Neural progenitor cell (in vitro differentiated cells): ENCODE measurements at regions not wholly inside any gene's neighbourhood (a gene's known extent, or its start where the extent isn't known, plus 50 kb on each side); places are given as distances from the start of the nearest gene placed in this dataset.

Experiments
- DNase-seq: peaks from one replicate; pipeline ENCODE4 v3.0.0-alpha.2; 2016; ENCODE audit warnings: low spot score
- H2AFZ ChIP-seq: fragments of 200-600 bp; sonication (generic); replicated peaks from 2 replicates; pipeline ENCODE4 v1.6.1; 2016; ENCODE audit warnings: antibody characterized with exemption
- H3F3A ChIP-seq: fragments of 200-600 bp; sonication (generic); 2 replicates; pipeline ENCODE4 v1.6.1; 2016; ENCODE audit warnings: antibody characterized with exemption, low read depth
- H3K27ac ChIP-seq: fragments of 200-600 bp; sonication (generic); 2 replicates; pipeline ENCODE4 v1.5.1; 2016; ENCODE audit warnings: mild to moderate bottlenecking
- H3K27me3 ChIP-seq: fragments of 200-600 bp; sonication (generic); 2 replicates; pipeline ENCODE4 v1.6.1; 2016; ENCODE audit warnings: mild to moderate bottlenecking, moderate library complexity
- H3K36me3 ChIP-seq: fragments of 200-600 bp; sonication (generic); 2 replicates; pipeline ENCODE4 v1.5.1; 2016
- H3K4me1 ChIP-seq: fragments of 200-600 bp; sonication (generic); 2 replicates; pipeline ENCODE4 v1.6.1; 2016; ENCODE audit warnings: mixed run types
- H3K4me2 ChIP-seq: fragments of 200-600 bp; sonication (generic); 2 replicates; pipeline ENCODE4 v1.6.1; 2016
- H3K4me3 ChIP-seq: fragments of 200-600 bp; sonication (generic); 2 replicates; pipeline ENCODE4 v1.5.1; 2016
- H3K79me2 ChIP-seq: fragments of 200-600 bp; sonication (generic); 2 replicates; pipeline ENCODE4 v1.6.1; 2016; ENCODE audit warnings: low read depth
- H3K9ac ChIP-seq: fragments of 200-600 bp; sonication (generic); 2 replicates; pipeline ENCODE4 v1.6.1; 2016
- H3K9me3 ChIP-seq: fragments of 200-600 bp; sonication (generic); 2 replicates; pipeline ENCODE4 v1.5.1; 2016; ENCODE audit warnings: low read depth
- H4K20me1 ChIP-seq: fragments of 200-600 bp; sonication (generic); 2 replicates; pipeline ENCODE4 v1.6.1; 2016; ENCODE audit warnings: low read depth
- H3K27ac Mint-ChIP-seq: 3 replicates; pipeline ENCODE4 v1.8.0; 2021; ENCODE audit warnings: mixed read lengths
- H3K27me3 Mint-ChIP-seq: 2 replicates; pipeline ENCODE4 v1.8.0; 2022; ENCODE audit warnings: low read depth, mild to moderate bottlenecking, inconsistent platforms, moderate library complexity, mixed read lengths; ENCODE audit not compliant: insufficient read depth
- H3K36me3 Mint-ChIP-seq: 3 replicates; pipeline ENCODE4 v1.8.0; 2021; ENCODE audit warnings: mixed read lengths
- H3K4me1 Mint-ChIP-seq: 3 replicates; pipeline ENCODE4 v1.8.0; 2021; ENCODE audit warnings: mixed read lengths
- H3K4me3 Mint-ChIP-seq: 3 replicates; pipeline ENCODE4 v1.8.0; 2021; ENCODE audit warnings: mild to moderate bottlenecking, moderate library complexity, mixed read lengths
- H3K9me3 Mint-ChIP-seq: 3 replicates; pipeline ENCODE4 v1.8.0; 2020; ENCODE audit warnings: mixed read lengths
- EZH2 ChIP-seq: fragments of 200-600 bp; sonication (generic); IDR thresholded peaks from 2 replicates; pipeline ENCODE4 v1.6.1; 2017; ENCODE audit warnings: antibody characterized with exemption, mild to moderate bottlenecking, moderate library complexity
- EZH2phosphoT487 ChIP-seq: fragments of 200-600 bp; sonication (generic); IDR thresholded peaks from 2 replicates; pipeline ENCODE4 v1.6.1; 2017; ENCODE audit warnings: antibody characterized with exemption
- TF ChIP-seq, protein P1 (sequence below): fragments of 200-600 bp; sonication (generic); IDR thresholded peaks from 2 replicates; pipeline ENCODE4 v1.5.1; 2017; ENCODE audit warnings: antibody characterized with exemption, mild to moderate bottlenecking

GRCh38 chr6:71034563-71035345, 77.9 kb upstream of the B3GAT2 start:
- H4K20me1 ChIP-seq: no peaks in the 10 kb centered on the region
- no peaks in the 10 kb centered on the region for H3K27me3 ChIP-seq
- no peak overlapping the region for H3K4me3 ChIP-seq
- peaks cover 3% of the 10 kb centered on the region for H3K36me3 Mint-ChIP-seq
- no peaks in the 10 kb centered on the region for H3K36me3 ChIP-seq
- no peak overlapping the region for H3K9ac ChIP-seq
- no peak overlapping the region for H3K4me2 ChIP-seq
- H2AFZ ChIP-seq: no peak overlapping the region
- no peak for DNase-seq
- H3K4me1 ChIP-seq: peaks cover 4% of the 10 kb centered on the region
- H3K4me3 Mint-ChIP-seq: no peak overlapping the region
- peaks cover 41% of the 10 kb centered on the region for H3K4me1 Mint-ChIP-seq
- no peaks in the 10 kb centered on the region for H3K79me2 ChIP-seq
- H3K9me3 ChIP-seq: no peaks in the 10 kb centered on the region
- H3K27ac ChIP-seq: no peak overlapping the region
- H3K27me3 Mint-ChIP-seq: peaks cover 8% of the 10 kb centered on the region
- H3K9me3 Mint-ChIP-seq: peaks cover 7% of the 10 kb centered on the region
- H3K27ac Mint-ChIP-seq: no peak overlapping the region
- no peak for TF ChIP-seq EZH2phosphoT487
- TF ChIP-seq, protein P1, sequence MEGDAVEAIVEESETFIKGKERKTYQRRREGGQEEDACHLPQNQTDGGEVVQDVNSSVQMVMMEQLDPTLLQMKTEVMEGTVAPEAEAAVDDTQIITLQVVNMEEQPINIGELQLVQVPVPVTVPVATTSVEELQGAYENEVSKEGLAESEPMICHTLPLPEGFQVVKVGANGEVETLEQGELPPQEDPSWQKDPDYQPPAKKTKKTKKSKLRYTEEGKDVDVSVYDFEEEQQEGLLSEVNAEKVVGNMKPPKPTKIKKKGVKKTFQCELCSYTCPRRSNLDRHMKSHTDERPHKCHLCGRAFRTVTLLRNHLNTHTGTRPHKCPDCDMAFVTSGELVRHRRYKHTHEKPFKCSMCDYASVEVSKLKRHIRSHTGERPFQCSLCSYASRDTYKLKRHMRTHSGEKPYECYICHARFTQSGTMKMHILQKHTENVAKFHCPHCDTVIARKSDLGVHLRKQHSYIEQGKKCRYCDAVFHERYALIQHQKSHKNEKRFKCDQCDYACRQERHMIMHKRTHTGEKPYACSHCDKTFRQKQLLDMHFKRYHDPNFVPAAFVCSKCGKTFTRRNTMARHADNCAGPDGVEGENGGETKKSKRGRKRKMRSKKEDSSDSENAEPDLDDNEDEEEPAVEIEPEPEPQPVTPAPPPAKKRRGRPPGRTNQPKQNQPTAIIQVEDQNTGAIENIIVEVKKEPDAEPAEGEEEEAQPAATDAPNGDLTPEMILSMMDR: no peak
- no peak for TF ChIP-seq EZH2
- H3F3A ChIP-seq: no peaks in the 10 kb centered on the region

GRCh38 chr6:71035871-71036270, 79.0 kb upstream of the B3GAT2 start:
- H3K27me3 Mint-ChIP-seq: peaks cover 8% of the 10 kb centered on the region
- Histone ChIP-seq H3K79me2 (no peaks in the 10 kb centered on the region), H3K27me3 (no peaks in the 10 kb centered on the region), H3K4me2 (no peak overlapping the region), H3K9me3 (no peaks in the 10 kb centered on the region), H3K9ac (no peak overlapping the region), H4K20me1 (no peaks in the 10 kb centered on the region), H2AFZ (no peak overlapping the region), H3F3A (no peaks in the 10 kb centered on the region), H3K4me1 (peaks cover 13% of the 10 kb centered on the region), H3K27ac (no peak overlapping the region), H3K36me3 (no peaks in the 10 kb centered on the region), H3K4me3 (no peak overlapping the region)
- no peak for DNase-seq
- H3K4me3 Mint-ChIP-seq: no peak overlapping the region
- peaks cover 3% of the 10 kb centered on the region for H3K36me3 Mint-ChIP-seq
- peaks cover 7% of the 10 kb centered on the region for H3K9me3 Mint-ChIP-seq
- peak overlapping the region; percentile 21 for H3K27ac Mint-ChIP-seq
- H3K4me1 Mint-ChIP-seq: peaks cover 48% of the 10 kb centered on the region
- no peak for TF ChIP-seq EZH2phosphoT487
- TF ChIP-seq, protein P1: no peak
- no peak for TF ChIP-seq EZH2

DNA sequence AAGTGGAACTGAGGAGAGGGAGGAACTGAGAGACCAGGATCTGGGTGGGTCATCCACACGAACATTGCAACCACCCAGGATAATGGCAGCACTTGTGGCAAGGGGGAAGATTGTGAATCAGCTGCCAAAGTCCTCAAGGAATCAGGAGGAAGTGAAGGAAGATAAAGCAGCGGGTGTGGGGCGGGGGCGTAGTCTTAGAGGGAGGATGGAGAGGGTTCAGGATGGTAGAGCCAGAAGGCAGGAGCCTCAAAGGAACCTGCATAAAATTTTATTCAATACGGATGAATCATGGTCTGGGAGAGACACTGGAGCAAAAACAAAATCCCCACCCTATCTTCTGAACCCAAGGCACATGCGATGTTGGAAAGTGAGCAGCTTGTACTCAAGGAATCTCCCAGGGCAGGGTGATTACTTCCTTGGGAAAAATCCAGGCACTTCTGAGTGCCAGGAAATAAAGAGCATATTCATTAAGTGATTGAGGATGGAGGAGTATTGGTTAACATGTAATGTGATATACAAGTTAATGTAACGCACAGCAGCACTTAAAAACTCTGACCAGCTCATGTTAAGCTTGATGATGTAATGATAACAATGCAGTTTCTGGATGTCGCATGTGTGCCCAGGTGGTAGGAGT, 82.0 kb upstream of the B3GAT2 start:
- no peak for DNase-seq
- H2AFZ ChIP-seq: no peak overlapping the region
- no peaks in the 10 kb centered on the region for H3K36me3 ChIP-seq
- no peak overlapping the region for H3K27ac ChIP-seq
- no peak overlapping the region for H3K27ac Mint-ChIP-seq
- H3K27me3 Mint-ChIP-seq: peaks cover 3% of the 10 kb centered on the region
- peaks cover 14% of the 10 kb centered on the region for H3K4me1 ChIP-seq
- peaks cover 35% of the 10 kb centered on the region for H3K4me1 Mint-ChIP-seq
- no peaks in the 10 kb centered on the region for H3K79me2 ChIP-seq
- no peak overlapping the region for H3K9ac ChIP-seq
- no peak overlapping the region for H3K4me3 ChIP-seq
- H3K4me3 Mint-ChIP-seq: no peak overlapping the region
- H3K36me3 Mint-ChIP-seq: peaks cover 3% of the 10 kb centered on the region
- no peaks in the 10 kb centered on the region for H3K9me3 ChIP-seq
- no peaks in the 10 kb centered on the region for H4K20me1 ChIP-seq
- H3K27me3 ChIP-seq: no peaks in the 10 kb centered on the region
- H3K4me2 ChIP-seq: no peak overlapping the region
- H3F3A ChIP-seq: no peaks in the 10 kb centered on the region
- H3K9me3 Mint-ChIP-seq: peaks cover 7% of the 10 kb centered on the region
- TF ChIP-seq EZH2phosphoT487 (no peak), EZH2 (no peak)
- TF ChIP-seq, protein P1: no peak
